DMS 273 (cell line): ENCODE measurements at regions not wholly inside any gene's neighbourhood (a gene's known extent, or its start where the extent isn't known, plus 50 kb on each side); places are given as distances from the start of the nearest gene placed in this dataset.
A peak's percentile ranks its signal among the peaks of the same experiment; 100 is the strongest.

Experiments used
- DNase-seq: peaks from one replicate; lab custom pipeline; 2025; ENCODE audit not compliant: unreplicated experiment; lab: John Stamatoyannopoulos, UW

GRCh38 chr1:4510276-4510691, 144.1 kb upstream of the AJAP1 start:
- no peak for DNase-seq

DNA sequence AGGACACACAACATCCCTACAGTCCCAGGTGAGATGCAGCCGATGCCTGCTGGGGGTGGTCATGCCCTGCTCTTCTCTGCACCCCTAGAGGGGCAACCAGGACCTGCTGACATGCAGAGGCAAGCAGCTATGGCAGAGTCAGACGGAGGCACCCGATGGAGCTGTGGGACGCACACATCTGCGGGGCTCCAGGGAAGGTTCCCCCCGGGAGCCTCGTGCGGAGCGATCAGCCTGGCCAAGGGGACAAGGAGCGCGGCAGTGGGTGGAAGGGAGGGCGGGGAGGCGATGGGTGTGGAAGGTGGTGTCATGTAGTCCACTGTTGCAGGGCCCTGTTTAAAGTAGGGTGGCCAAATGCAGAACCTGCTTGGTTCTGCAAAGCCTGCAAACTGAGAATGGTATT, 143.0 kb upstream of the AJAP1 start:
- no peak for DNase-seq

DNA sequence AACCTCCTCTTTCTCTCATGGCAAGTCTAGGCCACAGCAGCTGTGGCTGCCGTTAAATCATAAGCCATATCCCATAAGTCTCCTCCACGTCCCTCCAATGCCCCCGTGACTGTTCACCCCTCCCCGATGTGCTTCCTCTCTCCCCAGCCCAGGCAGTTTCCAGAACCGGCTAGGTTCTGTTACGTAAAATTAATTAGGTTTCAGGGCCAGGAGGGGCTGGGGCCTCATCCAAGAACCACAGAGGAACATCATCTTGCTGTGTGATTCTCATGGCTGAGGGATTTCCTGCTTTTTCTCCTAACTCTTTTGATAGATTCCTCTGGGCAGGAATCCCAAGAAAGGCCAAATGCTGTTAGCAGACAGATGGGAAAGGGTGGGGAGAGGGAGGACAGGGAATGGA, 141.8 kb upstream of the AJAP1 start:
- DNase-seq: peak; percentile 39

DNA sequence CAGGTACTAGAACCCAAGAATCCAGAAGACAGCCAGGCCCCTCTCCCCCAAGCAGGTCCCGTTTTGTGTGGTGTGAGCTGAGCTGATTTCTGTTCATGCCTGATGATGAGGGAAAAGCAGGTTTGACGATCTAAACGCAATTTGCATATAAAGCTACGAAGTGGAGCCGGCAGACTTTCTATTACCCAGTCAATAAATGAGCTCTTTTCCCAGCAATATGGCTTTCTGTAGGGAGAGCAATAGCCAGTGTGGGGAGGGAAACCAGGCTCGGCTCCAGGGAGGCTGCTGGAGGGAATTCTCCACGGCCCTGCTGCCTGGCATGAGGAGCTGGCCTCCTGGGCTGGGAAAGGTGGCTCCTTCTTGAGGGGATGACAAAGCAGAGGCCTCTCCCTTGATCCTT, 140.7 kb upstream of the AJAP1 start:
- DNase-seq: no peak

DNA sequence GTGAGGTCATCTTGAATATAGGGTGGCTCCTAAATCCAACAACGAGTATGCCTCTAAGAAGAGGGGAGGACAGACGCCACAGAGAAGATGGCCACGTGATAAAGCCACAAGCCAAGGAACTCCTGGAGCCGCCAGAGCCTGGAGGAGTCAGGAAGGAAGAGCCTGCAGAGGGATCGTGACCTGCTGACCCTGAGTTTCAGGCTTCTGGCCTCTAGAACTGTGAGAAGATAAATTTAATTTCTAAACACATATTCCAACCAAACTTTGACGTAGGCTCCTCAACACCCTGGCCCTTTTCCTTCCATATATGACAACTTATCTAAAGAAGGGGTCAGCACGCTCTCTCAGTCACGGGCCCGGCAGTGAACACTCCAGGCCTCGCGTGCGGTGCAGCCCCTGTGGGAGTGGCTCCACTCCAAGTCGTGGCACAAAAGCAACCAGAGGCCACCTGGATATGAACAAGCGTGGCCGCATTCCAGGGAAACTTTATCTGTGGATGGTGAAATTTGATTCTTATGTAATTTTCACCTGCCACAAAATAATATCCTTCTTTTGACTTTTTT, 138.6 kb upstream of the AJAP1 start:
- DNase-seq: no peak

- DNase-seq: no peak
These were observed 137.8 kb upstream of the AJAP1 start for GRCh38 chr1:4516596-4516995.

DNA sequence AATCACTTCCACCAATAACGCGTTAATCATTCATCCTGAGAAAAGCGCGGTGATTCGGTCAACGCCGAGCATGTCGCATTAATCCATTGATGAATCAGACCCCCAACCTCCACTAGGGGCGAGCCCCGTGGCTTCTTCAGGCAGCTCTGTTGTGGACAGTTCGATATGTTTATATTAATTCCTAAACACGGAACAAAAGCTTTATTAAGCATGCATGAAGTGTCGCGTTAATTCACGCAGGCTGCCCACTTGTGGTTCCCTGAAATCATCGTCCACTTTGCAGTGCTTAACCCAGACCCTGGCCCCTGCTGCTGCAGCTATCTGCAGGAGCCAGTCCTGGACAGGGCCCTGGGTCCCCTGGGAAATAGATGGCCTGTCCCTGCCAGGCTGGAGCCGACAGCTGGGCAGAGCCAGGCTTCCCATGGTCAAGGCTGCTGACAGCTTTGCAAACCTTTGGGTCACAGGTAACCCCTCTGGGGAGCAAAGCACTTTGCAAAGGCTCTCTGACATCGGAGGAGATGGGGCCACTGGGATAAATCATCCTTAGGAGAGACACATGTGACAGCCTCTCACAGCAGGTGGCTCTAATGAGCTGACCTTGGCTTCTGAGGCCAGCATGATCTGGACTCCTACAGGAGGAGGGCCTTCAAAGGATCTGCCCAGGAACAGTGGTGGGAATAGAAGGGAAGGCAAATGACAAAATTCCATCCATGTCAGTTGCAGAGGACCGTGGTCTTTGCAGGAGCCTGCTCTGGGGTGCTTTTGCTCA, 137.0 kb upstream of the AJAP1 start:
- no peak for DNase-seq

DNA sequence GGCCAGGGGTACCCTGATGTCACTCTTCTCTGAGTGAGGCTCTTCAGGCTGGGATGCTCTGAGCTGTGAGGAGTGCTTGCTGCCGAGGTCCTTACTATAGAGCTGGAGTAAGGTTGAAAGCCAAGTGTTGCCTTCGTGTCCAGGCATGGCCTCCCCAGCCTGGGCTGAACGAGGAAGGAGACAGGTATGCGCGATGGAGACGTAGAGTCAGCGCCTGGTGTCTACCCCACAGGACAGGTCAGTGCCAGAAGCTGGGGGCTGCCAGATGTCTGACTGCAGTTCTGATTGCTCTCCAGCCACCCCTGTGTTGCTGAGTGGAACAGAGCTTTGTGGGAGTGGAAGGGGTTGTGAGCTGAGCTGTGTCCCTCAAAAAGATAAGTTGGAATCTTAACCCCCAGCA, 135.8 kb upstream of the AJAP1 start:
- DNase-seq: no peak

- DNase-seq: no peak
These were observed 134.5 kb upstream of the AJAP1 start for GRCh38 chr1:4519954-4520353.

- no peak for DNase-seq
These were observed 130.9 kb upstream of the AJAP1 start for GRCh38 chr1:4523551-4523950.

- DNase-seq: no peak
These were observed 127.7 kb upstream of the AJAP1 start for GRCh38 chr1:4526747-4527146.

- peak; percentile 30 for DNase-seq
These were observed 126.6 kb upstream of the AJAP1 start for GRCh38 chr1:4527819-4528218.

DNA sequence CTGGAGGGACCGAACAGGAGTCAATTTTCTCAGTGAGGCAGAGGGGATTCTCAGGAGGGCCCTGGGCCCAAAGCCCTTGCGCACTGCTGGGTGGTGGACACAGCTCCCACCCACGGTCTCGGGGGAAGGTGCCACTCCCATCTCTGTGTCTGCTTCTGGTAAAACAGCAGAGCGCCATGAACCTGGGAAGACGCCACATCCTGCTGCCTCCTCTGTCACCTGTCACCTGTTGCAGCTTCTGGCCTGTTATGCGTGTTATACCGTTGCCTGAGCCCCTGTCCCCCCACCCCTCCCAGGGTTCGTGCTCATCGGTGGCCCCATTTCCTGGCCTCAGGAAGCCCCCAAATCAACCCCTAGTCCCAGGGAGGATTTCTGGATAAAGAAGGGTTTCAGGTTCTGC, 125.8 kb upstream of the AJAP1 start:
- no peak for DNase-seq

DNA sequence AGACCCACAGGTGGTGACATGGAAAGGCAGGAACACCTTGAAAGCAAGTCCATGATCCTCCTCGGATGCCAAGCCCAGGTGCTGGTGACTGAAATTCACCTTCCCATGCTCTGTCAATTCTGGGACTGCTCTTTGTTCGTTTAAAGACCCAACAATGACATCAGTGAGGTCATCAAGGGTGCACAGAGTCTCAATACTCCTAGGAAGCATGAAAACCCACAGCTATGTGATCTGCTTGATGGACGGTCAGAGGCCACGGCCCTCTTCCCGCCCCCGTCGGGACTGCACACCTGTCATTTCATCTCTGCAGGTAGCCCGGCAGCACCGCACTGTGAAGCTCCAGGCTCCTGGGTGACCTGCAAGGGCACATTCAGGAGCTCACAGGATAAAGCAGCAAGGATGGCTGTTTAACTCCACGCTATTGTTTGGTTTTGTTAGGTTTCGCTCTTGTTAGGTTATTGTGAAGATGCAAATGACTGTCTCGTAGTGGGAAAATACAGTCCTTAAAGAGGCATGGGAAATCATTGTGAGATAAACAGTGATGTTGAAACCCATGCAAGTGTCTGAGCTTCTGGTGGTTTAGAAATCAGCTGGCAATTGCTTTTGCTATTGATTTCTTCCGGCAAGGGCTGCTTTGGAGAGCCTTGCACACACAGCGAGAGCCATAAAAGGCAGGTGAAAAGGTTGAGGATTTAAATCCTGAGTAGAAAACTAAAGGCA, 124.8 kb upstream of the AJAP1 start:
- DNase-seq: no peak

DNA sequence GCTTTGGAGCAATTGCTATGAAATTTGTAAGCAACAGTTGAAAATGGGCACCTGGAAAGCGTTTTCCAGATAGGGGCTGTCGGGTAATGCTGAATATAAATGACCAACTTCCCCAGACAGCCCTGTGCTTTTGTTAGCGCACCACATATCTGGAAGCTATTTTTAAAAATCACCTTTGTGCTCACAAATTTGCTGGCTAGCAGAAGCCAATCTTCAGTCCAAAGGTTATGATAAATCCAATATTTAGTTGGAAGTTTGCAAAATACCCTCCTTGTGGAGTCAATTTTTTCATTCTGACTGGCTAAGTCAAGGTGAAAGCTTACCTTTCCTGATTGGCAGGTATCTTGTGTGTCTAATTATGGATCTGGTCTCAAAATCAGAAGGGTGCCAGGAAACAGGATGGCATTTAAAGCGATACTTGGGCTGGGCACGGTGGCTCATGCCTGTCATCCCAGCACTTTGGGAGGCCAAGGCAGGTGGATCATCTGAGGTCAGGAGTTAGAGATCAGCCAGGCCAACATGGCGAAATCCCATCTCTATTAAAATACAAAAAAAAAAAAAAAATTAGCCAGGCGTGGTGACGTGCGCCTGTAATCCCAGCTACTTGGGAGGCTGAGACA, 124.1 kb upstream of the AJAP1 start:
- no peak for DNase-seq

GRCh38 chr1:4531842-4532241, 122.6 kb upstream of the AJAP1 start:
- DNase-seq: no peak

GRCh38 chr1:4532656-4533055, 121.8 kb upstream of the AJAP1 start:
- no peak for DNase-seq

GRCh38 chr1:4546911-4547310, 107.5 kb upstream of the AJAP1 start:
- DNase-seq: no peak

DNA sequence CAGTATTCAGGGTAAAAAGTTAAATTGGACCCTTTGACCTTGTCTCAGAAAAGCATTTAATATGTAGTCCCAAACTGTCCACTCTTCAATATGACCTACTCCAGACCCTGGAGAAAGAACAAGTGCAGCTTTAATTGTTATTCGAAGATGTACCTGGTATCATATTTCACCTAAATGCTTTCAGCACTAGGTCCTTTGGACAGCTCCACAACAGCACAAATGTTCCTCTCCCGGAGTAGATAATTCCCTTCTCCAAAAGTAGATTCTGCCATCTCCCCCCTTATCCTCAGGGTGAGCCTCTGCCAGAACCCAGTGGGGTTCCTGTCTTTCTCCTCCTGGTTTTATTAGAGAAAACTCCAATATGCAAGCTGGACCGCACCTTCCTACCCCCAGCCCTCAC, 104.5 kb upstream of the AJAP1 start:
- no peak for DNase-seq

GRCh38 chr1:4550941-4551340, 103.5 kb upstream of the AJAP1 start:
- DNase-seq: no peak

DNA sequence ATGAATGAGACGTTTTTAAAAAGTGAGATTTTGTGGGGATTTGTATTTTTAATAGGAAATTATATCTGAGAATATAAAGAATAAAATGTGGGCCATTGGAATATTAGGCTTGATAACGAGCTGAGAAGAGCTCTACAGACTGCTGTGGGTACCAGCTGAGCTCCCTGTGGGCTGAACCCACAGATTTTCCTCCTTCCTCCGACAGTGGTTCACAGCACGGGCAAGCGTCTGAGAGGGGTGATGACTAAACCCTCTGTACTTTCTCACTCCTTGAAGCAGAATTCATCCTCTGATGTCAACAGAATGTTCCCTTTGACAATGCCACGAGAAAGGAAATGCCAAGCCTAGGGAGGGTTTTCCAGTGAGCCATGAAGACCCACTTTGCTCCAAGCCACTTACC, 102.7 kb upstream of the AJAP1 start:
- DNase-seq: no peak

DNA sequence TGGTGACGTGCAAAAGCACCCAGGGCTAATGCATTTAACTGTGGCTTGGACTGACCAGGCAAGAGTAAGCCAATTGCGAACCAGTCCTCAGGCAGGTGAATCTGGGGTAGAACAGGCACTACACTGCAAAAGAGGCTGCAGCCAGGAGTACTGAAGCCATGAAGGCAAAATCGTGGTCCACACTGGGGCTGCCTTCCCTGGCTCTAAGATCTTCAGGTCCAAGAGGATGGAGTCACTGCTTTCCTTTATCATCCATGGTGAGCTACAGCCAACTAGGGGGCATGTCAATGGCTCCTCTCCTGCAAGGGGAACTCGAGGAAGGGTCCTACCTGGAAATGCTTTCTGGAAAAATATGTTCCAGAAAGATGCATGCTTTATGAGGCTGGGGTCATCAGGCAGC, 100.6 kb upstream of the AJAP1 start:
- DNase-seq: no peak
